HepG2 (cell line): ENCODE measurements at regions not wholly inside any gene's neighbourhood (a gene's known extent, or its start where the extent isn't known, plus 50 kb on each side); places are given as distances from the start of the nearest gene placed in this dataset.

Experiments used
- CREM ChIP-seq, 2 experiments: sonication (generic) in 1 of 2; formaldehyde crosslinking in 1 of 2; IDR thresholded peaks; 2 replicates each; pipeline versions ENCODE4 v1.4.0 to v1.6.1; 2016 to 2020; ENCODE audit warnings: antibody characterized with exemption in 1 of 2, mild to moderate bottlenecking in 1 of 2, missing genetic modification reagents in 1 of 2
- GMEB1 ChIP-seq: sonication (generic); formaldehyde crosslinking; IDR thresholded peaks from 2 replicates; pipeline ENCODE4 v1.5.1; 2020; ENCODE audit warnings: missing genetic modification reagents, mild to moderate bottlenecking, borderline replicate concordance
- IKZF5 ChIP-seq: IDR thresholded peaks from 2 replicates; pipeline ENCODE4 v1.6.1; 2018; ENCODE audit warnings: missing genetic modification reagents, mild to moderate bottlenecking, missing compliant biosample characterization
- ZFP82 ChIP-seq: sonication (generic); formaldehyde crosslinking; IDR thresholded peaks from 2 replicates; pipeline ENCODE4 v1.5.1; 2020; ENCODE audit warnings: mild to moderate bottlenecking, missing genetic modification reagents, borderline replicate concordance
- ZNF280B ChIP-seq: sonication (generic); formaldehyde crosslinking; IDR thresholded peaks from 2 replicates; pipeline ENCODE4 v1.5.0; 2020; ENCODE audit warnings: missing genetic modification reagents, mild to moderate bottlenecking, borderline replicate concordance
- ZNF343 ChIP-seq: sonication (generic); formaldehyde crosslinking; IDR thresholded peaks from 2 replicates; pipeline ENCODE4 v1.4.0; 2020; ENCODE audit warnings: mild to moderate bottlenecking, missing genetic modification reagents
- ZNF441 ChIP-seq: sonication (generic); formaldehyde crosslinking; IDR thresholded peaks from 2 replicates; pipeline ENCODE4 v1.7.0; 2021; ENCODE audit warnings: missing genetic modification reagents, borderline replicate concordance
- ZNF891 ChIP-seq: sonication (generic); formaldehyde crosslinking; IDR thresholded peaks from 2 replicates; pipeline ENCODE4 v1.5.0; 2020; ENCODE audit warnings: mild to moderate bottlenecking, missing genetic modification reagents
- ZSCAN29 ChIP-seq: sonication (generic); formaldehyde crosslinking; conservative IDR thresholded peaks from 2 replicates; pipeline ENCODE4 v1.4.0; 2020; ENCODE audit warnings: mild to moderate bottlenecking, missing genetic modification reagents
- TF ChIP-seq, protein P1 (sequence below): sonication (generic); formaldehyde crosslinking; IDR thresholded peaks from 2 replicates; pipeline ENCODE4 v1.9.0; 2021; ENCODE audit warnings: missing genetic modification reagents, borderline replicate concordance

DNA sequence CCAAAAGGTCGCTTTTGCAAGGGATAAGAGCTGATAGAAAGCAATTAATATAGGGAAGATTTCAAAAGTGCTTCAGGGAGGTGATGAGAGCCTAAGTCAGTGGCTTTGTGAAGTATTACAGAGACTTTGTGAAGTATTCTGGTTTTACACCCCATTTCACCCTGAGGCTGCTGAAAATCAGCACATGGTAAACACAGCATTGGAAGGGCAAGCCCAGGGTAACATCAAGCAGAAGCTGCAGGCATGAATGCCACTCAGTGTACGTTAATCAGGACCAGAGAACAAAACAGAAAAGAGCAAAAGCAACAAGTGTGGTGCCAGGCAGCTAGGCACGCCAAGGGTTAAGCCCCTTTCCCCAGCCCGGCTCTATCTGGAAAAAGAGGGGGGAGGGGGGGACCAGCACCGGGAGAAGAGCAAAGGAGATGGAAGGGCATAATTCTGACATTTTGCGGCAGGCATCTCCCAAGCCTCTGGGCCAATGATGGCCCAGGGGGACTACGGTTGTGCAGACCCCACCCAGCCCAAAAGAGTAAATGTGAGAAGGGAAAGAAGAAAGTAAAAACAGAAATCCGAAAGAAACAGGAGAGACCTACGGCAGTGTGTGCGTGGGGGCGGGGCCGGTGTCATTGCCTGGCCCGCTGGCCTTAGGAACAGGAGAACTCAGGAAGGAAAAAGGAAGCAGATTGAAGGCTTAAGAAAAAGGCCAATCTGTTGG is 58.9 kb downstream of the DHRS2 start (continued):
- TF ChIP-seq GMEB1 (CRISPR knock-in tag) (no peak), CREM (IDR thresholded peaks at IDR 0.05) (no peak), CREM (CRISPR knock-in tag; IDR thresholded peaks at IDR 0.05) (no peak), ZNF891 (CRISPR knock-in tag) (peak; percentile 84; the same call in 1 of the 2 replicates), IKZF5 (CRISPR knock-in tag) (no peak), ZNF343 (0 out of 2 replicates have a peak, but pooled peaks have one; percentile 9), ZNF280B (CRISPR knock-in tag) (0 out of 2 replicates have a peak, but pooled peaks have one; percentile 24), ZFP82 (CRISPR knock-in tag) (no peak), ZNF441 (CRISPR knock-in tag) (no peak), ZSCAN29 (CRISPR knock-in tag) (no peak)
- TF ChIP-seq, protein P1, sequence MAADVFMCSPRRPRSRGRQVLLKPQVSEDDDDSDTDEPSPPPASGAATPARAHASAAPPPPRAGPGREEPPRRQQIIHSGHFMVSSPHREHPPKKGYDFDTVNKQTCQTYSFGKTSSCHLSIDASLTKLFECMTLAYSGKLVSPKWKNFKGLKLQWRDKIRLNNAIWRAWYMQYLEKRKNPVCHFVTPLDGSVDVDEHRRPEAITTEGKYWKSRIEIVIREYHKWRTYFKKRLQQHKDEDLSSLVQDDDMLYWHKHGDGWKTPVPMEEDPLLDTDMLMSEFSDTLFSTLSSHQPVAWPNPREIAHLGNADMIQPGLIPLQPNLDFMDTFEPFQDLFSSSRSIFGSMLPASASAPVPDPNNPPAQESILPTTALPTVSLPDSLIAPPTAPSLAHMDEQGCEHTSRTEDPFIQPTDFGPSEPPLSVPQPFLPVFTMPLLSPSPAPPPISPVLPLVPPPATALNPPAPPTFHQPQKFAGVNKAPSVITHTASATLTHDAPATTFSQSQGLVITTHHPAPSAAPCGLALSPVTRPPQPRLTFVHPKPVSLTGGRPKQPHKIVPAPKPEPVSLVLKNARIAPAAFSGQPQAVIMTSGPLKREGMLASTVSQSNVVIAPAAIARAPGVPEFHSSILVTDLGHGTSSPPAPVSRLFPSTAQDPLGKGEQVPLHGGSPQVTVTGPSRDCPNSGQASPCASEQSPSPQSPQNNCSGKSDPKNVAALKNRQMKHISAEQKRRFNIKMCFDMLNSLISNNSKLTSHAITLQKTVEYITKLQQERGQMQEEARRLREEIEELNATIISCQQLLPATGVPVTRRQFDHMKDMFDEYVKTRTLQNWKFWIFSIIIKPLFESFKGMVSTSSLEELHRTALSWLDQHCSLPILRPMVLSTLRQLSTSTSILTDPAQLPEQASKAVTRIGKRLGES (CRISPR knock-in tag) = no peak
